Dedifferentiated amniotic fluid mesenchymal stem cell (primary cell): ENCODE measurements at regions not wholly inside any gene's neighbourhood (a gene's known extent, or its start where the extent isn't known, plus 50 kb on each side); places are given as distances from the start of the nearest gene placed in this dataset.
A peak's percentile ranks its signal among the peaks of the same experiment; 100 is the strongest.

ENCODE experiments used
- DNase-seq: peaks from one replicate; pipeline ENCODE4 v3.0.0-alpha.2; 2016; ENCODE audit errors: extremely low spot score

- DNase-seq: no peak
These were observed 392.9 kb downstream of the IPMK start for GRCh38 chr10:57874810-57875209.

- DNase-seq: no peak
These were observed 400.5 kb downstream of the IPMK start for GRCh38 chr10:57867241-57867640.

GRCh38 chr10:57864765-57865680 lies 402.7 kb downstream of the IPMK start:
- no peak for DNase-seq

- peak; percentile 31 for DNase-seq
These were observed 417.9 kb downstream of the IPMK start for GRCh38 chr10:57849691-57850357.

DNA sequence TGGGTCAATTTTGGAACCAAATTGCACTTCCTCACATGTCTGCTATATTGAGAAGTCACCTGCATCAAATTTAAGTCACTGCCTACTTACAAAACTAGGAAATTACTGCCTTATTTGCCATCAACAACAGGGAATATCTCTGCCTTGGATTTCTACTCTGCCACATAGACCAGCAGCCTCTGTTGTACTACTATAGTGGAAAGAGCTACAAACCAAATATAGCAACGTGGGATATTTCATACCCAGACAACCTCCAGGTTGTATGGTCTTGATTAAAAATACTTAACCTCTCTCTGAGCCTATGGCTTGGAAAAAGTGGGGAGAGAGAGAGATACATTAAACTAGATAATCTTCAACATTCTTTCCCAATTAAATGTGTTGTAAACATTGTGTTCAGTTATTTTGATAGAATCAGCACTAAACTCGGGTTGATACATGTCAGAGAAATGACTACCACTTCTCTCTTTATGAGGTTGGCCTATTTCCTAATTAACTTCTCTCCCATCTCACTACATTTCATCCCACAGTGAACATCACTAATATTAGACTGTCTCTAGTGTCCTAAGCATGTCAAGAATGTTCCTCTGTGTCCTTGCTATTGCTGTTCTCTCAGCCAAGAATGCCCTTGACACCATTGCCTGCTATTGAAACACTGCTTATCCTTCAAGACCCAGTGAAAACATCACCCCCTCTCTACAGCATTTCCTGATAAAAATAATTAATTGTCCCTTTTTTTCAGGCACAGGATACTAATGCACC lies 421.2 kb downstream of the IPMK start:
- DNase-seq: no peak

DNA sequence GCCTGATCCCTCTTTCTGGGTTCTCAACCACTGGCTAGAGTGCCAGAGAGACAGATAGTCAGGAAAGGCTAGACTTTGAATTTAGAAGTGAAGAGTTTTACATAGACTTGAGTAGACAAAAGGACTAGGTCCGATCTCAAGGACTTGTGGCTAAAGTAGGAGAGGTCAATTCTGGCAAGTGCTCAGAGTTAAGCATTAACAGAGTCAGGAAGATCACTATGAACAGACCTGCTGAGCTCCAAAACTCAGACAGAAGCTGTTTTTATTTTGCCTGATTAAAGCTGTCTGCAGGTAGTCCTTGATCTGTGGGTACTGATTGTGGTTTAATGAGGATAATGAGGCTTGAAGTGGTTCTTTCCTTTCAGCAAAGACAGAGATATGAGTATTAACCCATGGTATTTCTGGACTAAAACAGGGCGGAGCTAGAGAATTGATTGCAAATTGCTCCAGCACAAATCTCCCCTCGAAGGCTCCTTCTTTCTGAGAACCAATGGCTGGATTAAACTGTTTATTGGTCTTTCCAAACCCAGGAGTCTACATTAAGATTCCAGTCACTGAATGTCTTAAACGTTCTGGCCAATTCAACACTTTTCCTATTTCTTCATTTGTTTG lies 423.2 kb downstream of the IPMK start:
- DNase-seq: no peak

GRCh38 chr10:57830877-57831560 lies 436.7 kb downstream of the IPMK start:
- DNase-seq: no peak

- DNase-seq: no peak
These were observed 442.7 kb downstream of the IPMK start for GRCh38 chr10:57825015-57825414.

DNA sequence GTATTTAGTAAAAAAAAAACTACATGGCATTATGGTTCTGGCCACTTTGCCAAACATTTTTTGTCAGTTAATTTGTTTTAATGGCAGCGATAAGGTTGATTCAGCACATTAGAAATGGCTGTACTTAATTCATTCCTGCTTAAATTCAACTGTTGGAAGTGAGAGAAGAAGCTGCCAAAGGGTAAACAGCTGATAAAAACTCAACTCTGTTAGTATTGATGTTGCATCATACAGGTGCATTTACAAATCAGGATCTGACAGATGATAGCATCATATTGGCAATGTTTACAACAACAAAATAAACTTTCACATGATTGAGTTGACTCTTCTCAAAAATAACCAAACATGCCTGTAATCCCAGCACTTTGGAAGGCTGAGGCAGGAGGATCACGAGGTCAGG lies 444.3 kb downstream of the IPMK start:
- DNase-seq: no peak

- no peak for DNase-seq
These were observed 444.7 kb downstream of the IPMK start for GRCh38 chr10:57822965-57823364.

DNA sequence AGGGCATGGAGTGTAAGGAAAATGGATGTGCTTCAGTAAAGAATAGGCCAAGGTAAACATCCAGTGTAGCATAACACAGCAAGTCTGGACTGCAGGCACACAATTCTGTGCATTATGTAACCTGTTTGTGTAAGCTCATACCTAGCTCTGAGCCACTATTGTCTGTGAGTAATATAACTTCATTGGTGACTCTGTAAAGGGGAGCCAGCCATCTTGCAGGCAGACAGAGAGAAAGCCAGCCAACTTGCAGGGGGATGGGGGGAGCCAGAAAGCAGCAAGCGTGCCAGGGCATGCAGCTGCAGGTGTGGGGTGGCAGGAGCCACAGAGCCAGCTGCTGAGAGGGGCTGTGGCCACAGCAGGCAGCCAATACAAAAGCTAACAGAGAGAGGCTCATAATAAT lies 449.2 kb downstream of the IPMK start:
- DNase-seq: no peak

GRCh38 chr10:57817741-57818140 lies 450.0 kb downstream of the IPMK start:
- no peak for DNase-seq

- no peak for DNase-seq
These were observed 451.7 kb downstream of the IPMK start for GRCh38 chr10:57815949-57816348.

DNA sequence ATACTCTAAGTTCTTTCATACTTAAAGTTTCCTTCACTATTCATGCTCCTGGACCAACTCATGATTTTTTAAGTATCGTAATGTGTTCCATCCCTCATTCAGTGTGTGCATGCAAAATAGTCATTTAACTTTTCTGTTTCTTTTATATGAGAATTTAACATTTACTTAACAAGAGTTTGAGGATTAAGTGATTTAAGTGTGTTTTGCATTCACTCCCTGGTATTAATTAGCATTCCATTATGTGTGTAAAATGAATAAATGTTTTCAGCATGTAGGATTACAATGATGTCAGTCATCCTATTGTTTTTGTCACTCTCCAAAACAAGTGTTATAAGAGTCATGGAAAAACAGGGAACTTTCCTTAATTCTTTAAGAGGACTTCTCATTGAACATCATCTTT lies 457.7 kb downstream of the IPMK start:
- no peak for DNase-seq

DNA sequence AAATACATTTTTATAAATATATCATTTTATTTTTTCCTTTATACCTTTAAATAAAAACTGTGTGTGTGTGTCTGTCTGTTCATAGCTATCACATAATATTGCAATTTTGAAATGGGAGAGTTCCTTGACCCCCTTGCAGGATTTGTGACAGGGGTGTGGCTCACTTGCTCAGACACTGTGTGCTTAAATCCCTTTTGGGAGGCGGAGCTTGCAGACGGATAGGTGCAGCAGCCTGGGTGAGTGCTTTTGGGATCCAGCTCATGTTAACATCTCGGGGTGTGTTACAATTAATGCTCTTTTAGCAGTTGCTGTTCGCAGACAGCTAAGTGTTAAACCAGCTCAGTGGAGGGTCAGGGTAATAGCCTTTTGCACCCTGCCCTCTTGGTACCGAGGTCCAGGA lies 459.8 kb downstream of the IPMK start:
- no peak for DNase-seq

DNA sequence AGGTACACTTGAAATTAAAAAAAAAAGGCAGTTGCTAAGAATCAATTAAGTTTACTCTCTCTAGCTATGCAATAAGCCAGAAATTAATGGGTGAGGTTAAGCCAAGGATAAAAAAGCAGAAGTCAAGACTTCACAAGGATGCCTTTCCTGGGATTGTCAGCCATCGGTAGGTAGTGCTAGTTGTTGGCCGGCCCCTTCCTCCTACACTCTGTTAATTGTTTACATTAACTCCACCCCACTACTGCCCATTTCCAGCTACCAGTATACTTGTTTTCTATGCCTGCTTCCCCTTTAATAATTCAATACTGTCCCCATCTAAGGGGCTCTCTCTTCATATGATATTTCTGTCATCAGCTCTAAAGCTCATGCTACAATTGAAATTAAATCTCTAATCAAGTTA lies 461.0 kb downstream of the IPMK start:
- DNase-seq: no peak

- no peak for DNase-seq
These were observed 468.1 kb downstream of the IPMK start for GRCh38 chr10:57799625-57800024.

DNA sequence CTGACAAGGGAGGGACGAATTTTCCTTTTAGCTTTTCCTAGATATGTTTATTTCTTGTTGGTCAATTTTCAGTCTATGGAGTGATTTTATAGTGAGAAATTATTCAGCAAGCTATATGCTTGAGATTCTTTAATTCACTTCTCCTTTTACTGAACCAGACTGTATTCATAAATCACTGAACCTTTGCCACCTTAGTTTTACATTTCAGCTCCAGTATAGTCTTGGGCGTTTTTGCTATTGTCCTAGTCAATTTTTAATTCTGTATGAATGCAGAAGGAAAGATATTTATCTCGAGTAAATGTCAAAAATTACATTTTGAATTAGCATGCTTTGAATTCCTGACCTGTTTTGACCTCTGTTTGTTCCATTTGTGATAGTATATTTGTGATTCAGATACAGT lies 468.9 kb downstream of the IPMK start:
- no peak for DNase-seq

GRCh38 chr10:57791546-57791945 lies 476.1 kb downstream of the IPMK start:
- DNase-seq: no peak

DNA sequence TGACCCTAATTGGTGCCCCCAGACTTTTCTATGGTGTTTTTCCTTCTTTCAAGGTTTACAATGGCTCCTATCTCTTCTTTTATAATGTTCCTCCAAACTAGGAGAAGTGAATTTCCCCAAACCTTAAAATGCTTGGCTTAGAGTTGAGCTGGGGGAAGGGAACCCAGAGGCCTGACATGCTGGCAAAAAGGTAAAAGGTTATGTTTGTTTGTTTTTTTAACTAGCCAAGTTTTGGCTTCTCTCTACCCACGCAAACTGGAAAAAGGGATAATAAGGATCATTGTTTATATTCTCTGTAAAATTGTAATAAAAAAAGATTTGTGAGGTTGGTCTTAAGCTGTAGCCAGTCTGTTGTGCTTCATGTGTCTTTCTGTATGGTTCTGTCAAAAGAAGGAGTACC lies 477.0 kb downstream of the IPMK start:
- no peak for DNase-seq

DNA sequence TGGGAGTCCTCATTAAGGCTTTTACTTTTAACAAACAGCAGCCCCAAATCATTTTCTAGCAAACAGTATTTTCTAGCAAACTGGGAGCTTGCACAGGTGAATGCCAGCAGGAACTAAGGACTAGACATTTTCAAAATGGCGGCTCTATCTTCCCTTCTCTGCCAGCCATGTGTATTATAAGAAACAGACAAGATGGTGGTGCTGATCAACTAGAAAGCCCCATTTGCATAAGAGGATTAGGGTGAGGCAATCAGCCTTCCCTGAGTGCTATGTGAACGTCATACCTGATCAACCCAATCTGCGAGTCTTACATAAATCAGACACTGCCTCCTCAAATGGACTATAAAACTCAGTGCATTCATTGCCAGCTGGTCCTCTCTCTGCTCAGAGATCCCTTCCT lies 479.6 kb downstream of the IPMK start:
- DNase-seq: no peak
